ENCODE measurements at regions not wholly inside any gene's neighbourhood (a gene's known extent, or its start where the extent isn't known, plus 50 kb on each side); places are given as distances from the start of the nearest gene placed in this dataset.
A peak's percentile ranks its signal among the peaks of the same experiment; 100 is the strongest.

GRCh38 chr9:7387840-7388239, 411.7 kb downstream of the DMAC1 start:
- no peak for DNase-seq

GRCh38 chr9:7382304-7382703, 417.3 kb downstream of the DMAC1 start:
- DNase-seq, result no peak

- no peak for DNase-seq
Observed at GRCh38 chr9:7377489-7377888, 422.1 kb downstream of the DMAC1 start.

- DNase-seq, result no peak
Observed at GRCh38 chr9:7376833-7377232, 422.7 kb downstream of the DMAC1 start.

- DNase-seq, result no peak
Observed at GRCh38 chr9:7376213-7376612, 423.4 kb downstream of the DMAC1 start.

- no peak for DNase-seq
Observed at GRCh38 chr9:7375013-7375511, 424.5 kb downstream of the DMAC1 start.

GRCh38 chr9:7370988-7371387, 428.6 kb downstream of the DMAC1 start:
- no peak for DNase-seq

- DNase-seq, result no peak
Observed at GRCh38 chr9:7370381-7370780, 429.2 kb downstream of the DMAC1 start.

GRCh38 chr9:7369384-7369821, 430.2 kb downstream of the DMAC1 start:
- DNase-seq, result no peak

- peak; percentile 14 for DNase-seq
Observed at GRCh38 chr9:7368410-7369292, 430.9 kb downstream of the DMAC1 start.

GRCh38 chr9:7367726-7368125, 431.9 kb downstream of the DMAC1 start:
- DNase-seq, result no peak

- DNase-seq, result no peak
Observed at GRCh38 chr9:7366121-7366520, 433.5 kb downstream of the DMAC1 start.

- DNase-seq, result no peak
Observed at GRCh38 chr9:7363777-7364477, 435.7 kb downstream of the DMAC1 start.

GRCh38 chr9:7360513-7360912, 439.1 kb downstream of the DMAC1 start:
- no peak for DNase-seq

- no peak for DNase-seq
Observed at GRCh38 chr9:7358876-7359275, 440.7 kb downstream of the DMAC1 start.

- DNase-seq, result no peak
Observed at GRCh38 chr9:7354704-7355103, 444.9 kb downstream of the DMAC1 start.

- no peak for DNase-seq
Observed at GRCh38 chr9:7348692-7349091, 450.9 kb downstream of the DMAC1 start.

GRCh38 chr9:7347556-7347955, 452.0 kb downstream of the DMAC1 start:
- DNase-seq, result no peak

GRCh38 chr9:7346144-7346543, 453.4 kb downstream of the DMAC1 start:
- DNase-seq, result no peak

- DNase-seq, result no peak
Observed at GRCh38 chr9:7342736-7343135, 456.8 kb downstream of the DMAC1 start.

- peak; percentile 68 for DNase-seq
Observed at GRCh38 chr9:7342229-7342628, 457.3 kb downstream of the DMAC1 start.

GRCh38 chr9:7341571-7341970, 458.0 kb downstream of the DMAC1 start:
- no peak for DNase-seq

GRCh38 chr9:7340451-7340850, 459.1 kb downstream of the DMAC1 start:
- DNase-seq, result no peak

Measured in MV-4-11 (cell line).